HepG2 (cell line): ENCODE measurements at regions not wholly inside any gene's neighbourhood (a gene's known extent, or its start where the extent isn't known, plus 50 kb on each side); places are given as distances from the start of the nearest gene placed in this dataset.

Source experiments
- BRF2 ChIP-seq: sonication (generic); formaldehyde crosslinking; IDR thresholded peaks from 2 replicates; pipeline ENCODE4 v1.8.1; 2022; ENCODE audit warnings: mild to moderate bottlenecking, missing genetic modification reagents
- EED ChIP-seq: sonication (generic); formaldehyde crosslinking; IDR thresholded peaks from 2 replicates; pipeline ENCODE4 v1.5.0; 2020; ENCODE audit warnings: mild to moderate bottlenecking, missing genetic modification reagents
- FOSL1 ChIP-seq: sonication (generic); formaldehyde crosslinking; IDR thresholded peaks from 2 replicates; pipeline ENCODE4 v1.9.0; 2021; ENCODE audit warnings: missing genetic modification reagents, borderline replicate concordance
- FOSL2 ChIP-seq: sonication (generic); formaldehyde crosslinking; IDR thresholded peaks from 2 replicates; pipeline ENCODE4 v1.4.0; 2020; ENCODE audit warnings: missing genetic modification reagents
- FOXM1 ChIP-seq: sonication (generic); formaldehyde crosslinking; IDR thresholded peaks from 2 replicates; pipeline ENCODE4 v1.5.0; 2020; ENCODE audit warnings: missing genetic modification reagents
- FOXO1 ChIP-seq: sonication (generic); formaldehyde crosslinking; IDR thresholded peaks from 2 replicates; pipeline ENCODE4 v1.4.0; 2020; ENCODE audit warnings: missing genetic modification reagents
- FOXP4 ChIP-seq: sonication (generic); formaldehyde crosslinking; IDR thresholded peaks from 2 replicates; pipeline ENCODE4 v1.4.0; 2020; ENCODE audit warnings: missing genetic modification reagents
- MAFK ChIP-seq, 2 experiments: IDR thresholded peaks in 1 of 2; conservative IDR thresholded peaks in 1 of 2; 2 replicates each; pipeline ENCODE4 v1.6.1; 2011; ENCODE audit warnings: improper control_type of control experiment in 2 of 2, low read length in 2 of 2
- MEIS1 ChIP-seq: sonication (generic); formaldehyde crosslinking; IDR thresholded peaks from 2 replicates; pipeline ENCODE4 v1.9.0; 2021; ENCODE audit warnings: mild to moderate bottlenecking, missing genetic modification reagents, moderate library complexity, borderline replicate concordance
- MLX ChIP-seq: IDR thresholded peaks from 2 replicates; pipeline ENCODE4 v1.6.1; 2016
- PPARG ChIP-seq: conservative IDR thresholded peaks from 2 replicates; pipeline ENCODE4 v1.6.1; 2016; ENCODE audit warnings: missing biosample characterization, missing genetic modification reagents
- THAP11 ChIP-seq: IDR thresholded peaks from 2 replicates; pipeline ENCODE4 v1.6.1; 2016; ENCODE audit warnings: missing biosample characterization, missing genetic modification reagents
- TP53 ChIP-seq: sonication (generic); formaldehyde crosslinking; conservative IDR thresholded peaks from 2 replicates; pipeline ENCODE4 v1.4.0; 2020; ENCODE audit warnings: missing genetic modification reagents
- ZBTB33 ChIP-seq: sonication (generic); formaldehyde crosslinking; IDR thresholded peaks from 2 replicates; pipeline ENCODE4 v1.4.0; 2020; ENCODE audit warnings: missing genetic modification reagents
- ZBTB37 ChIP-seq: sonication (generic); formaldehyde crosslinking; IDR thresholded peaks from 2 replicates; pipeline ENCODE4 v1.4.0; 2020; ENCODE audit warnings: mild to moderate bottlenecking, missing genetic modification reagents
- ZBTB46 ChIP-seq: sonication (generic); formaldehyde crosslinking; IDR thresholded peaks from 2 replicates; pipeline ENCODE4 v1.4.0; 2020; ENCODE audit warnings: mild to moderate bottlenecking, missing genetic modification reagents, borderline replicate concordance
- ZNF143 ChIP-seq: sonication (generic); formaldehyde crosslinking; IDR thresholded peaks from 2 replicates; pipeline ENCODE4 v1.4.0; 2020; ENCODE audit warnings: missing genetic modification reagents
- ZNF251 ChIP-seq: sonication (generic); formaldehyde crosslinking; IDR thresholded peaks from 2 replicates; pipeline ENCODE4 v1.9.0; 2021; ENCODE audit warnings: mild to moderate bottlenecking, missing genetic modification reagents
- ZNF343 ChIP-seq: sonication (generic); formaldehyde crosslinking; IDR thresholded peaks from 2 replicates; pipeline ENCODE4 v1.4.0; 2020; ENCODE audit warnings: mild to moderate bottlenecking, missing genetic modification reagents
- ZNF644 ChIP-seq: IDR thresholded peaks from 2 replicates; pipeline ENCODE4 v1.6.1; 2016; ENCODE audit warnings: low read depth
- ZNF776 ChIP-seq: sonication (generic); formaldehyde crosslinking; IDR thresholded peaks from 2 replicates; pipeline ENCODE4 v1.4.0; 2020; ENCODE audit warnings: mild to moderate bottlenecking, missing genetic modification reagents

GRCh38 chr5:74361406-74362358 is 278.8 kb downstream of the ENC1 start (continued):
- TF ChIP-seq FOXP4 (CRISPR knock-in tag) (peak; percentile 67), ZNF343 (CRISPR knock-in tag) (no peak), FOSL1 (CRISPR knock-in tag) (no peak), ZBTB37 (CRISPR knock-in tag) (no peak), ZNF776 (CRISPR knock-in tag) (no peak), ZBTB46 (CRISPR knock-in tag) (no peak), THAP11 (peak; percentile 25; the same call in 1 of the 2 replicates), ZBTB33 (CRISPR knock-in tag) (0 out of 2 replicates have a peak, but pooled peaks have one; percentile 38), TP53 (no peak), FOXO1 (no peak), ZNF251 (no peak), ZNF143 (CRISPR knock-in tag) (no peak), BRF2 (no peak), PPARG (CRISPR knock-in tag) (0 out of 2 replicates have a peak, but pooled peaks have one; percentile 37), MEIS1 (CRISPR knock-in tag) (no peak), EED (CRISPR knock-in tag) (no peak), MAFK (conservative IDR thresholded peaks at IDR 0.05 in 1 of 2, IDR thresholded peaks at IDR 0.05 in 1 of 2; ENCODE audit: low read length in 2 of 2) (no peak), FOXM1 (CRISPR knock-in tag) (no peak), ZNF644 (CRISPR knock-in tag) (peak; percentile 53; the same call in 1 of the 2 replicates), FOSL2 (CRISPR knock-in tag) (peak; percentile 32; the same call in 1 of the 2 replicates), MLX (CRISPR knock-in tag) (no peak)
